ENCODE measurements at regions not wholly inside any gene's neighbourhood (a gene's known extent, or its start where the extent isn't known, plus 50 kb on each side); places are given as distances from the start of the nearest gene placed in this dataset.

DNA sequence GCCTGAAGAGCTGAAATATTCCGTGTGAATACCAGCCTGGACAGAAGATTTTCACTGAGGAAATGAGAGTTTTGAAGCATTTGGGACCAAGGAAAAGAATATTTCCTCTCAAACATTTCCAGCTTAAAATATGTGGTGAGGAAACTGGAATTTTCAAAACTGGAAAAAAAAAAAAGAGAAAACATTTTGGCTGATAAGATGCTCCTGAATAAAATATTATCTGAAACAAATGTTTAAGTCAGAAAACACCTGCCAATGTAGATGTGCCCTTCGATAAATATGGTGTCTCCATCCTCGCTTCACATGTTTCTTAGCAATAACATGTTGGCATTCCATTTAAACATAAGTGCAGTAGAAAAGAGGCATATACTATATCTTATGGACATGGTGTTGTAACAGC is 567.0 kb downstream of the PRKD1 start:
- ChIA-PET CTCF (no interaction called here), POLR2A (ENCODE audit: unreplicated experiment) (no interaction called here)
- no peaks in the 10 kb centered on the region for H3K9me3 ChIP-seq (ENCODE audit: control insufficient read depth, insufficient read depth, low read length)
- no peaks in the 10 kb centered on the region for H3K9me1 ChIP-seq (ENCODE audit: insufficient read depth, low read length)
- no CpG with 5 or more reads among the region's 3 CpGs for WGBS, 2 experiments (ENCODE audit: extremely low coverage in 2 of 2, insufficient read length in 1 of 2)
- H2BK15ac ChIP-seq (ENCODE audit: low read depth, low read length): no peak overlapping the region
- H3K27me3 ChIP-seq (ENCODE audit: control insufficient read depth, insufficient read depth, low read length): no peaks in the 10 kb centered on the region
- H2BK5ac ChIP-seq (ENCODE audit: low read depth, low read length, poor library complexity, severe bottlenecking): no peak overlapping the region
- H3K18ac ChIP-seq (ENCODE audit: low read depth, low read length): no peak overlapping the region
- no peaks in the 10 kb centered on the region for H4K20me1 ChIP-seq (ENCODE audit: insufficient read depth, low read length)
- no peaks in the 10 kb centered on the region for H3K79me1 ChIP-seq (ENCODE audit: low read depth in 1 of 2, low read length in 2 of 2)
- no peak overlapping the region for H2AK9ac ChIP-seq (replicated peaks; ENCODE audit: low read depth, low read length, poor library complexity)
- H2BK20ac ChIP-seq (ENCODE audit: low read depth, low read length): no peak overlapping the region
- H3K9ac ChIP-seq (ENCODE audit: low read depth, low read length): no peak overlapping the region
- H4K91ac ChIP-seq (ENCODE audit: insufficient read depth, low read depth, low read length): no peak overlapping the region
- no peak overlapping the region for H3K4me2 ChIP-seq (ENCODE audit: low read depth, low read length)
- no peak overlapping the region for H4K8ac ChIP-seq (ENCODE audit: low read depth in 2 of 2, low read length in 2 of 2)
- intact Hi-C loops (cut with micrococcal nuclease) (no loop called here), in situ Hi-C loops (cut with MboI; ENCODE audit: low sequenced_read_pairs) (no loop called here), dilution Hi-C loops (cut with HindIII; ENCODE audit: low sequenced_read_pairs, unreplicated experiment) (no loop called here)
- no peak overlapping the region for H2AFZ ChIP-seq (replicated peaks; ENCODE audit: low read length, poor library complexity)
- no peak overlapping the region for H4K5ac ChIP-seq (ENCODE audit: low read depth, low read length)
- H3K23ac ChIP-seq (ENCODE audit: low read depth, low read length): no peak overlapping the region
- TF ChIP-seq SMC3 (IDR thresholded peaks at IDR 0.05; ENCODE audit: low read depth, low read length) (no peak), CHD1 (IDR thresholded peaks at IDR 0.05; ENCODE audit: low read depth, low read length) (no peak), RAD21 (IDR thresholded peaks at IDR 0.05; ENCODE audit: low read length) (no peak), MAZ (IDR thresholded peaks at IDR 0.05; ENCODE audit: borderline replicate concordance, low read depth, low read length) (no peak), CEBPB (IDR thresholded peaks at IDR 0.05; ENCODE audit: low read depth, low read length) (no peak), ELK1 (IDR thresholded peaks at IDR 0.05; ENCODE audit: borderline replicate concordance, low read depth, low read length) (no peak), CTCF (conservative IDR thresholded peaks at IDR 0.05; ENCODE audit: low read depth, low read length) (no peak), BHLHE40 (IDR thresholded peaks at IDR 0.05; ENCODE audit: low read depth, low read length) (no peak), RFX5 (IDR thresholded peaks at IDR 0.05; ENCODE audit: low read depth, low read length) (no peak), RCOR1 (IDR thresholded peaks at IDR 0.05; ENCODE audit: insufficient replicate concordance, low read length) (no peak), MXI1 (IDR thresholded peaks at IDR 0.05; ENCODE audit: borderline replicate concordance, low read depth, low read length) (no peak), MAFK (IDR thresholded peaks at IDR 0.05; ENCODE audit: low read depth, low read length) (no peak), FOS (IDR thresholded peaks at IDR 0.05; ENCODE audit: low read depth, low read length) (no peak), NFE2L2 (IDR thresholded peaks at IDR 0.05; ENCODE audit: low read depth, low read length) (no peak), POLR2A (IDR thresholded peaks at IDR 0.05; ENCODE audit: low read depth, low read length) (no peak)
- TF ChIP-seq, protein P1, sequence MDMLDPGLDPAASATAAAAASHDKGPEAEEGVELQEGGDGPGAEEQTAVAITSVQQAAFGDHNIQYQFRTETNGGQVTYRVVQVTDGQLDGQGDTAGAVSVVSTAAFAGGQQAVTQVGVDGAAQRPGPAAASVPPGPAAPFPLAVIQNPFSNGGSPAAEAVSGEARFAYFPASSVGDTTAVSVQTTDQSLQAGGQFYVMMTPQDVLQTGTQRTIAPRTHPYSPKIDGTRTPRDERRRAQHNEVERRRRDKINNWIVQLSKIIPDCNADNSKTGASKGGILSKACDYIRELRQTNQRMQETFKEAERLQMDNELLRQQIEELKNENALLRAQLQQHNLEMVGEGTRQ (IDR thresholded peaks at IDR 0.05; ENCODE audit: low read depth, low read length): no peak
- ATAC-seq (ENCODE audit: low read depth) (no peak), DNase-seq (no peak)
- no peak overlapping the region for H2BK120ac ChIP-seq (ENCODE audit: low read depth, low read length)
- H3K56ac ChIP-seq (ENCODE audit: extremely low read depth, insufficient read depth, low read length): no peak overlapping the region
- H3K27ac ChIP-seq (ENCODE audit: insufficient read depth, low read length): no peak overlapping the region
- H3K36me3 ChIP-seq (ENCODE audit: control insufficient read depth, insufficient read depth, low read length): no peaks in the 10 kb centered on the region
- no peak overlapping the region for H2AK5ac ChIP-seq (ENCODE audit: low read depth, low read length)
- no peak overlapping the region for H3K14ac ChIP-seq (replicated peaks; ENCODE audit: low read depth, low read length)
- H3K4me3 ChIP-seq (ENCODE audit: insufficient read depth, low read depth, low read length): no peak overlapping the region
- no TSS peak for BruUV-seq (replicated peaks)
- no peaks in the 10 kb centered on the region for H3K4me1 ChIP-seq (ENCODE audit: control insufficient read depth, insufficient read depth, low read length)
- H3K4ac ChIP-seq (ENCODE audit: low read depth, low read length): no peak overlapping the region

All from IMR-90 (cell line).